ENCODE measurements at regions not wholly inside any gene's neighbourhood (a gene's known extent, or its start where the extent isn't known, plus 50 kb on each side); places are given as distances from the start of the nearest gene placed in this dataset.

- no peak for TF ChIP-seq CTCF (IDR thresholded peaks at IDR 0.05)
- H3K4me3 ChIP-seq = no peak overlapping the region
- H3K27ac ChIP-seq = no peak overlapping the region
- no peak for DNase-seq (ENCODE audit: low spot score)
Observed at GRCh38 chr5:173778784-173779304, 109.3 kb upstream of the CPEB4 start.

GRCh38 chr5:173780235-173781234 lies 107.6 kb upstream of the CPEB4 start:
- TF ChIP-seq CTCF (IDR thresholded peaks at IDR 0.05) = no peak
- DNase-seq (ENCODE audit: low spot score) = no peak
- Histone ChIP-seq H3K27ac (no peak overlapping the region), H3K4me3 (no peak overlapping the region)

- no peak for DNase-seq (ENCODE audit: low spot score)
- TF ChIP-seq CTCF (IDR thresholded peaks at IDR 0.05) = no peak
- Histone ChIP-seq H3K4me3 (no peak overlapping the region), H3K27ac (peak overlapping the region; percentile 57 to 84)
Observed at GRCh38 chr5:173781432-173781815, 106.7 kb upstream of the CPEB4 start.

GRCh38 chr5:173781816-173782670 lies 106.1 kb upstream of the CPEB4 start:
- peak; percentile 90 for DNase-seq (ENCODE audit: low spot score)
- Histone ChIP-seq H3K27ac (peak overlapping the region; percentile 57 to 84), H3K4me3 (peak overlapping the region; percentile 24)
- no peak for TF ChIP-seq CTCF (IDR thresholded peaks at IDR 0.05)

- H3K4me3 ChIP-seq = no peak overlapping the region
- H3K27ac ChIP-seq = peak overlapping the region; percentile 57 to 84
- no peak for DNase-seq (ENCODE audit: low spot score)
- no peak for TF ChIP-seq CTCF (IDR thresholded peaks at IDR 0.05)
Observed at GRCh38 chr5:173782671-173783101, 105.5 kb upstream of the CPEB4 start.

GRCh38 chr5:173783371-173783770 lies 104.8 kb upstream of the CPEB4 start:
- TF ChIP-seq CTCF (IDR thresholded peaks at IDR 0.05) = no peak
- peak overlapping the region in 1 of 2 donors; percentile 57 for H3K27ac ChIP-seq
- DNase-seq (ENCODE audit: low spot score) = no peak
- H3K4me3 ChIP-seq = no peak overlapping the region
